ENCODE measurements at regions not wholly inside any gene's neighbourhood (a gene's known extent, or its start where the extent isn't known, plus 50 kb on each side); places are given as distances from the start of the nearest gene placed in this dataset.

DNA sequence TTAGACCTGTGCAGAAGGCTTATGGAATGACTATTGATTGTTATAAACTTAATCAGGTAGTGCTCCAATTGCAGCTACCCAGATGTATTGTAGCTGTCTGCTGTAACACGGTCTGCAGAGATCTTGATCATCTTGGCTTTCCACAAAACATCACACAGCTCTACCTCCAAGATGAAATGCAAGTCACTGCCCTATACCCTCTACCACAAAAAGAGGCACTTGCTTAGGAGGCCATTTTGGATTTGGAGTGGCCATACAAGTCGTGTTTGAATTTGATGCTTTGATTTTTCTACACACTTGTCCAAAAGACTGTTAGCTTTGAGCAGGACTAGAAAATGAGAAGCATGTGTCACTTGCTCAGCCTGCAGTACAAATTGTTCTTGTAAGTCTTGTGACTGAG lies 377.2 kb downstream of the TNS3 start:
- TF ChIP-seq CTCF (IDR thresholded peaks at IDR 0.05) (no peak), POLR2A (IDR thresholded peaks at IDR 0.05) (no peak)

Measured in adrenal gland (tissue), 5 donors.